ENCODE measurements at regions not wholly inside any gene's neighbourhood (a gene's known extent, or its start where the extent isn't known, plus 50 kb on each side); places are given as distances from the start of the nearest gene placed in this dataset.
"Not testable (repeated sequence)": the region's sequence is repeated elsewhere in the genome, so short reads cannot be mapped to it uniquely, and the experiment has no call there.

DNA sequence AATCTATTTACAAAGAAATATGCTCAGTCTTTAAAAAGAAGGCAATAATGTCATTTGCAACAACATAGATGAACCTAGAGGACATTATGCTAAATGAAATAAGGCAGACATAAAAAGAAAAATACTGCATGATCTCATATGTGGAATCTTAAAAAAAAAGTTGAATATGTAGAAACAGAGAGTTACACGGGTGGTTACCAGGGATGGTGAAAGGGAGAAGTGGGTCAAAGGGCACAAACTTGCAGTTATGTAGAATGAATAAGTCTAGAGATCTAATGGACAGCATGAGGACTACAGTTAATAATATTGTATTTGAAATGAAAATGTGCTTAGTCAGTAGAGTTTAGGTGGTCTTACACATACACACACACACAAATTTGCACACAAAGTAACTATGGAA is 88.2 kb upstream of the CCDC71L start:
- no peak for DNase-seq (ENCODE audit: low spot score)

DNA sequence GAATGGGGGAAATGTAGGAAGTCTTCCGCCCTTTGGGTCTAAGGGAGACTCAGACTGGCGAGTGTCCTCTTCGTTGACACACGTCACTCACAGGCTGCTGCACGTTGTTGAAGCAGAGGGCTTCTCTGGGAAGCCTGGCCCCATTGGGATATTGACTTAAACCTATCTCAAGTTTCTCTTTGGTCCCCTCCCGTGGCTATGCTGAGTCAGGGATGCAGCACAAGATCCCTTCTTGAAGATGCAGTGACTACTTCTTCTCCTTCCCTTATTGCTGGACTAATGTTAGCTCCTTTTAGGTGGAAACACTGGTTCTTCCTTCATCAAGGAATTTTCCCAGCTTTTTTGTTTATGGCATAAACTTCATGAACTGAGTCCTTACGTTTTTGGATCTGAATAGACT is 89.8 kb upstream of the CCDC71L start:
- no peak for DNase-seq (ENCODE audit: low spot score)

DNA sequence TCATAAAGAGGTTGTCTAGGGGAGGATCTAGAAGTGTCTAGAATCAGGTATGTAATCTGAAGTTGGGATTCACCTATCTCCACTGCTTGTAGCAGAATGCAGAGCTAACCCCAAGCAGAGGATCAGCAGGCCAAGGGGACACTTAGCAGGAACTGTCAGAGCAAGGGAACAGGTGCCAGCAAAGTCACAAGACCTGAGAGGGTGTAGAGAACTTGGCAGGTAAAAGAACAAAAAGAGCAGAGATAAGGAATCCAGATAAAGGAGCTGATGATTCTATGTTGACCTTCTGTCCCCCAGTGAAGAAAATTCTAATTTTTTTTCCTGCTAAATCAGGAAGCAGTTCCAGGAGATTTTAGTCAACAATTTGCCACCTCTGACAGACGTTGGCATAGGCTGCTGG is 91.4 kb upstream of the CCDC71L start:
- DNase-seq (ENCODE audit: low spot score) = no peak

- DNase-seq (ENCODE audit: low spot score) = not testable (repeated sequence)
Measured at GRCh38 chr7:106755024-106755423, 94.1 kb upstream of the CCDC71L start.

DNA sequence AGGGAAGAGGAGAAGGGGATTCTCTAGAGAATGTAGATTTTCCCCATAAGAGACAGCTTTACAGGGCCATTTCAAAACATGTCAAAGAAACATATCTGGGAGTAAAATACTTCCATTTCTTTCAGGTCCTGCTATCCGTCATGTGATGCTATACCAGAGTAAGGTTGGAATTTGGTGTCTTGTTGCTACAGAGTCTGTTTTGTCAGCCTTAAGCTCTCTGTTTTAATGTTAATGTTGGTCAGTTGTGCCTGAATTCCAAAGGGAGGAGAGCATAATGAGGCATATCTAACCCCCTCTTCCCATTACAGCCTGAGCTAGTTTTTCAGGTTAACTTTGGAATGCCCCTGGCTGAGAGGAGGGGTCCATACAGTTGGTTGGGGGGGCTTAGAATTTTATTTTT is 94.7 kb upstream of the CCDC71L start:
- no peak for DNase-seq (ENCODE audit: low spot score)

GRCh38 chr7:106756071-106756470 is 95.1 kb upstream of the CCDC71L start:
- DNase-seq (ENCODE audit: low spot score) = no peak

GRCh38 chr7:106756884-106757283 is 95.9 kb upstream of the CCDC71L start:
- no peak for DNase-seq (ENCODE audit: low spot score)

GRCh38 chr7:106757846-106758245 is 96.9 kb upstream of the CCDC71L start:
- no peak for DNase-seq (ENCODE audit: low spot score)

DNA sequence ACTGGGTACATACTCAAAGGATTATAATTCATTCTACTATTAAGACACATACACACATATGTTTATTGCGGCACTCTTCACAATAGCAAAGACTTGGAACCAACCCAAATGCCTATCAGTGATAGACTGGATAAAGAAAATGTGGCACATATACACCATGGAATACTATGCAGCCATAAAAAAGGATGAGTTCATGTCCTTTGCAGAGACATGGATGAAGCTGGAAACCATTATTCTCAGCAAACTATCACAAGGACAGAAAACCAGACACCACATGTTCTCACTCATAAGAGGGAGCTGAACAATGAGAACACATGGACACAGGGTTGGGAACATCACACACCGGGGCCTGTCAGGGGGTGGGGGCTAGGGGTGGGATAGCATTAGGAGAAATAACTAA is 101.9 kb upstream of the CCDC71L start:
- DNase-seq (ENCODE audit: low spot score) = not testable (repeated sequence)

- DNase-seq (ENCODE audit: low spot score) = no peak
Measured at GRCh38 chr7:106763717-106764116, 101.4 kb upstream of the PIK3CG start.

DNA sequence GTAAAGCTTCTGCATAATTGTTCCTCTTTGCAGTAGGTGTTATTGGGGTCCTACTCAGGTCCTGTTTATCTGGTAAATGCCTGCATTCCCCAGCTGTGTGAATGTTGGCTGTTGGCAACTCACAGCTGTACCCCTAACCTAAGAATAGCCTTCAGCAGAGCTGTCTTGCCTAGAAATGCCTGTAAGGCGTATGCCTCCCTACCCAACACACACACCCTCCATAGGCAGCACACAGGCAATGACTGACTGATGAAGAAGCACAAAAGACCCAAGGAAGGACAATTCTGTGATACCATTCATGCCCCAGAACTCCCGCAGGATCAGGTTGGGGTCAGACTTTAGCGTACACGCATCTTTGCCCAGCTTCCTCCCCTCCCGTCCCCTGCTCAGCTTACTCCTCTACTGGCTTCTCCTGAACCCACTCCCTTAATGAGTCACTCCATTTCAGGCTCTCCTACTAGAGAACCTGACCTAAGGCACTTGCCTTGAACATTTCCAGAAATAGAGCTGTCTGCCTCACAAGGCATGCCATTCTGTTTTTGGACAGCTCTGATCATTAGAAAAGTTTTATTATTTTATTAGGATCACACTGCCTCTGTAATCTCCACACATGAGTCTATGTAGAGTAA is 99.2 kb upstream of the PIK3CG start:
- no peak for DNase-seq (ENCODE audit: low spot score)

DNA sequence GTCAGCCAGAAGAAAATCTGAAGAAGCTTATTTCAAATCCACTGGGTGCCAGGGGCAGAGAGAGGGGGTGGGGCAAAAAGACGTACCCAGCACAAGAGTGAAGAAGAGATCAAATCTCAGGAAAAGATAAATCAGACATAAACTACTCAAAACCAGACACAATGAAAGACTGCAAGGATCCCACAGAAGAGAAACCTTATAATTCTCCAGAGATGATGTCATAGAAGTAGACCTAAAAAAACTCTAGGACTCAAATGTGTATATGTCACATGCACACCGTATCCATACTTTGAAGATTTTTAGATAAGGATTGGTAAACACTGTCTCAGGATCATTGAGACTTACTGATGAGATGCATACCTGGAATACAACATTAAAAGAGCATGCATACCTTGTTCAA is 98.5 kb upstream of the PIK3CG start:
- DNase-seq (ENCODE audit: low spot score) = no peak

GRCh38 chr7:106767078-106767477 is 98.0 kb upstream of the PIK3CG start:
- DNase-seq (ENCODE audit: low spot score) = no peak

GRCh38 chr7:106767498-106768323 is 97.4 kb upstream of the PIK3CG start:
- peak; percentile 43 for DNase-seq (ENCODE audit: low spot score)

DNA sequence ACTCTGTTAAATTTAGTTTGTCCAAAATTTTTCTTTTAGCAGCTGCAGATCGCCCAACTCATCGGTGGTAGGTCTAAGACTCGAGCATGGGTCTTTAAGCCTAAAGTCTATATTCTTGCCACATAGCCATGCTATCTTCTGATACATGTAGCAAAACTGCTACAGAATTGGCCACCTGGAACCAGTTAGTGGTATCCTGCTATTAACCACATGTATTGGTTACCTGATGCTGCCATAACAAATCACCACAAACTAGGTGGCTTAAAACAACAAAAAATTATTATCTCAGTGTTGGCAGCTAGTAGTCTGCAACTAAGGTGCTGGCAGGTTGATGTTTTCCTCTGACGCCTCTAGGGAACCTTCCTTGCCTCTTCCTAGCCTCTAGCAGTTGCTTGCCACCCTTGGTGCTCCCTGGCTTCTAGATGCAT is 96.7 kb upstream of the PIK3CG start:
- no peak for DNase-seq (ENCODE audit: low spot score)

- peak; percentile 31 for DNase-seq (ENCODE audit: low spot score)
Measured at GRCh38 chr7:106770191-106770590, 94.9 kb upstream of the PIK3CG start.

DNA sequence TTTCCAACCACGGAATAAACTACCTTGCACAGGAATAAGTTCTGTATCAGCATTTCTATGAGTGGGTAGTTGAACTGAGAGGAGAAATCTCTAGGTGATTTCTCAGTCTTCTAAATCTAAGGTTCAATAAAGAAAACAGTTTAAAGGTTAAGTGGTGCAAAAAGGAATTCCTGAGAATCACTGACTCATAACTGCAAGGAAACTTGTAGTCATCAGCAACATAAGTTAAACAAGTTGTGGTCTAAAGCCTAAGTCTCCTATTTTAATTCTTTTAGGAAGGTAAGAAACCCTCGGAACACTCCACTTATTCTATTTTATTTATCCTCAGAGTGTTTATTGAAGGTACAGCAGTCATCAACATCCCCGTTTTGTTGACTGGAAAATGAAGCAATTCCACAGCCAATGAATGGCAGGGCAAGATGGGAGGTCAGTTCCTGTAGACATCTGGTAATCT is 92.4 kb upstream of the PIK3CG start:
- DNase-seq (ENCODE audit: low spot score) = no peak

- no peak for DNase-seq (ENCODE audit: low spot score)
Measured at GRCh38 chr7:106773228-106773627, 91.9 kb upstream of the PIK3CG start.

DNA sequence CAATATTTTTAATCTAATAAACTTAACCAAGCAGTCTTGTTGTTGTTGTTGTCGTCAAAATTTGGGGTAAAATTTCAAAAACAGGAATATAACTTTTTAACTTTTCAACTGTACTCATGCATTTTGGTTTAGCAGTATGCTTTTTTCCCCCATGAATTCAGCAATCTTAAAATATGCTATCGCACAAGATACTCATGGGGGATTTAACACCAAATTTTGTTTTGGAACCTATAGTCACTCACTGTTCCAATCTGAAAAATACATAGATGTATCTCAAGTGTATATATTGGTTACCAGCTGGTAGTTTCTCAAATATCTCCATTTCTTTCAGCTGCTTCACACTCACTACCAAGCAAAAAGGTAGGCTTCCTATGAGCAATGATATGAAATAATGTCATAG is 91.4 kb upstream of the PIK3CG start:
- no peak for DNase-seq (ENCODE audit: low spot score)

GRCh38 chr7:106774213-106774767 is 90.8 kb upstream of the PIK3CG start:
- no peak for DNase-seq (ENCODE audit: low spot score)

GRCh38 chr7:106774768-106775551 is 90.1 kb upstream of the PIK3CG start:
- no peak for DNase-seq (ENCODE audit: low spot score)

DNA sequence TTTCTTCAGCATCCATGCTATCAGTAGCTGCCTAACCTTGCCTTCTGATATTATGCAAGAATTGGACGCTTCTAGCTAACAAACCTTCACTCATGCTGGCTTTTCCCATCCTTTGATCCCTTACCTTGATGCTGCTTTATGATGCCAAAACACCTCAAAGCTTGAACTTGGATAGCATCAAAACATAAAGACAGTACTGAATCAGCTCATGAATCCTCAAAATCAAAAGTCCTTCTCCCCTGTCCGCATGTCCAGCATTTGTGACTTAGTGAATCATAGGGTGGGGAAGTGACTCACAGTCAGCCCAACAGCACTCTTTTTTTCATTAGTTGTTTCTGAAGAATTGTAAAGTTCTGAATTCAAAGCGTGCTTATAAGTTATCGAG is 89.5 kb upstream of the PIK3CG start:
- peak; percentile 50 for DNase-seq (ENCODE audit: low spot score)
